GM04503 (cell line): ENCODE measurements at regions not wholly inside any gene's neighbourhood (a gene's known extent, or its start where the extent isn't known, plus 50 kb on each side); places are given as distances from the start of the nearest gene placed in this dataset.
"Not testable (repeated sequence)": the region's sequence is repeated elsewhere in the genome, so short reads cannot be mapped to it uniquely, and the experiment has no call there.

ENCODE experiments used
- DNase-seq: peaks from one replicate; pipeline ENCODE4 v3.0.0-alpha.2; 2012; ENCODE audit warnings: low read depth

GRCh38 chr21:38614558-38614957, 116.3 kb upstream of the ERG start:
- DNase-seq, result no peak

- DNase-seq, result no peak
Observed at GRCh38 chr21:38619480-38619879, 121.2 kb upstream of the ERG start.

GRCh38 chr21:38619992-38620479, 121.8 kb upstream of the ERG start:
- no peak for DNase-seq

GRCh38 chr21:38621132-38621531, 122.9 kb upstream of the ERG start:
- no peak for DNase-seq

- no peak for DNase-seq
Observed at GRCh38 chr21:38622081-38622826, 124.0 kb upstream of the ERG start.

GRCh38 chr21:38622827-38623209, 124.5 kb upstream of the ERG start:
- DNase-seq, result no peak

- no peak for DNase-seq
Observed at GRCh38 chr21:38623552-38623951, 125.3 kb upstream of the ERG start.

- no peak for DNase-seq
Observed at GRCh38 chr21:38625000-38625399, 126.7 kb upstream of the ERG start.

- no peak for DNase-seq
Observed at GRCh38 chr21:38626306-38626705, 128.0 kb upstream of the ERG start.

- no peak for DNase-seq
Observed at GRCh38 chr21:38628349-38628748, 130.1 kb upstream of the ERG start.

GRCh38 chr21:38631206-38631605, 132.9 kb upstream of the ERG start:
- no peak for DNase-seq

GRCh38 chr21:38631676-38632075, 133.4 kb upstream of the ERG start:
- DNase-seq, result no peak

- DNase-seq, result no peak
Observed at GRCh38 chr21:38637161-38637560, 138.9 kb upstream of the ERG start.

- no peak for DNase-seq
Observed at GRCh38 chr21:38639571-38640354, 141.5 kb upstream of the ERG start.

- DNase-seq, result not testable (repeated sequence)
Observed at GRCh38 chr21:38640355-38640742, 142.1 kb upstream of the ERG start.

GRCh38 chr21:38643404-38644023, 145.2 kb upstream of the ERG start:
- no peak for DNase-seq

- peak; percentile 49 for DNase-seq
Observed at GRCh38 chr21:38645282-38645681, 147.0 kb upstream of the ERG start.

- no peak for DNase-seq
Observed at GRCh38 chr21:38646213-38646837, 148.0 kb upstream of the ERG start.

GRCh38 chr21:38649120-38649519, 150.8 kb upstream of the ERG start:
- no peak for DNase-seq

- no peak for DNase-seq
Observed at GRCh38 chr21:38651570-38651969, 153.3 kb upstream of the ERG start.

- DNase-seq, result no peak
Observed at GRCh38 chr21:38652396-38652795, 153.3 kb upstream of the ETS2 start.

GRCh38 chr21:38654580-38654979, 151.1 kb upstream of the ETS2 start:
- DNase-seq, result no peak

- DNase-seq, result no peak
Observed at GRCh38 chr21:38658511-38658910, 147.2 kb upstream of the ETS2 start.
